Posterior vena cava (tissue), 2 donors: ENCODE measurements at regions not wholly inside any gene's neighbourhood (a gene's known extent, or its start where the extent isn't known, plus 50 kb on each side); places are given as distances from the start of the nearest gene placed in this dataset.

Source experiments
- DNase-seq: peaks from one replicate; pipeline ENCODE4 v3.0.0-alpha.2; 2020; ENCODE audit warnings: low spot score
- intact Hi-C, 2 donors: fragments of 100-400 bp; cut with DNase I; formaldehyde crosslinking; loops; one replicate each; pipeline versions ENCODE4 v1.14.1 to v1.14.2; 2022 to 2023
- donor health status: DM: yes; HTN: yes; CAD: no.
- donor health status: DM: yes; HTN: yes; CAD: no.

DNA sequence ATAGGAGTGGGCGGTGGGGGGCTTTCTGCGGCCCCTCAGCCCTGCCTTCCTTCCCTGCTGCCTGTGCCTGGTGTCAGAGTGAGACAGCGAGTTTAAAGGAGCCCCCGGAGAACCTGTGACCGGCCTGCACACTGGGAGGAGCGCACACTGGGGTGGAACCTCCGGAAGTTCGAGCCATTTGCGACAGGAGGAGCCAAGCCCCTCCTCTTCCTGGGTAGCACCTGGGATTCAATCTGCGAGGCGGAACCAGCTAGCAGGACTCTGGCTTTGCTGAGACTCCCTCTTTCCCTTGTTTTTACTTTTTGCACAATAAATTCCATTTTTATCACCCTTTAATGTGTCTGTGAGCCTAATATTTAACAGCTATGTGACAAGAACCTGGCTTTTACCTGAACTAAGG lies 540.6 kb downstream of the NPHP4 start:
- intact Hi-C loops = no loop called here
- no peak for DNase-seq

DNA sequence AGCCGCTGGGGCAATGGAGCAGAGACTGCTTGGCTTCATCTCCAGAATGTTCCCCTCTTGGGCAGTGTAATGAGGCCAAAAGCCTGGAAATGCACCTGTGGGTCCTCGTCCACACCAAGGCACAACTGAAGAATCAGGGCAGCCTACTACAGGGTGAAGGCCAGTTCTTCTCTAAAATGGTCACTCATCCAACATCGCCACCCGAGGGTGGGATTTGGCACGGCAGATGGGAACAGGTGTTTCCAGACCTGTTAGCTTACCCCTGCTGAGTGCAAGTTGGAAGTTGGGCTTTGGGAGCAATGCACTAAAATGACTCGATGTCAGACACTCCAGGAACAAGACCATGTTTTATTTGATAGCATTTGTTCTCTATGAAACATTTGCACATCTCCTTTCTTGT lies 543.7 kb downstream of the NPHP4 start:
- no peak for DNase-seq
- intact Hi-C loops = no loop called here

DNA sequence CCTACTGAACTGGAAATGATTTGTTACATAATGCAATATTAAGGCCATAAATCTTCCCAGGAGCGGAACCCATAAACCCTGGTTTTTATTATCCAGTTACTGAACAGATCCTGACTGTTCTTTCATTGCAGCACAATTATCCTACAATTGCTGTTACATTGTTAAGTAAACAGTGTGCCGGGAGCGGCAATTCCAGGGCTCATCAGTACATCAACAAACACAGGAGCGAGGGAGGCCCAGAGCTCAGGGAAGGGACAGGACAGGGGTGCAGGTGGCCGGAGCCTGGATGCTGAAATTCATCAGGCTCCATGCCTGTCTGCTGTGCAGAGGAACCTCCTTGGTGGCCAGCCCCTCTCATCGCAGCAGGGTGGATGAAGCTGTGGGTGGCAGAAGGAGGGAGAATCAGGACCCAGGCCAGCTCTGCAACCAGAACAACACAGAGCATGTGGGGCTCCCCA lies 544.7 kb downstream of the NPHP4 start:
- intact Hi-C loops = no loop called here
- no peak for DNase-seq

DNA sequence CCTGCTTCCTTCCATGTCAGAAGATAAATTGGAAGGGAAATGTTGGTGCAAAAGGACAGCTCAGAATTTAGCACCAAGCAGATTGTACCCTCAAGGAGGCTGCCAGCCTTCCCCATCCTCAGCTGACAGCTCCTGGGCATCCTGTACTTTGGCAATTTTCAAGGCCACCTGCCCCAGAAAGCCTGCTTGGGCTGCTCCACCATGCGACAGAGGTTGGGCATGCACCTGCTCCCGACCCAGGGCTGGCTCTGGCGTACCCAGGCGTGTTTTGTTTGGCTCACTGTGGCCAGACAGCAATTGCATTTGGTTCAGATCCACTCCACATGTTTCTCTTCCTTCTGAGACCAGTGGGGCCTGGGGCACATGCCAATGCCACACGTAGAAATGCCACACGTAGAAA lies 547.8 kb downstream of the NPHP4 start:
- intact Hi-C loops = loop anchor here in 1 of 2 donors (5.0 kb wide), 1 partner anchor 83 kb away; no protein-coding TSS in a partner anchor
- DNase-seq = no peak

DNA sequence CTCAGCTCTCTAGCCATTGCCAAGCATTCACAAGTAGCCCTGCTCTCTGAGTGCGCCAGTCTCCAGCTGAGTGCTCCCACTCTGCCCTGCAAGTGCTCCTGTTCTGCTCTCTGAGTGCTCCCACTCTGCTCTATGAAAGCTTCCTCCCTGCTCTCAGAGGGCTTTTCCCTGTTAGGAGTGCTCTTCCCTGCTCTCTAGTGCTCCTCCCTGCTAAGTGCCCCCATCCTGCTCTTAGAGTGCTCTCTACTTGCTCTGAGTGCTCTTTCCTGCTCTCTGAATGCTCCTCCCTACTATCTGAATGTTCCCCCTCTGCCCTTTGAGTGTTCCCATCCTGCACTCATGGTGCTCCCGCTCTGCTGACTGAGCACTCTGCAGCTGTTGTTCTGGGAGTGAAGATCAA lies 555.4 kb downstream of the NPHP4 start:
- intact Hi-C loops = no loop called here
- DNase-seq = no peak

DNA sequence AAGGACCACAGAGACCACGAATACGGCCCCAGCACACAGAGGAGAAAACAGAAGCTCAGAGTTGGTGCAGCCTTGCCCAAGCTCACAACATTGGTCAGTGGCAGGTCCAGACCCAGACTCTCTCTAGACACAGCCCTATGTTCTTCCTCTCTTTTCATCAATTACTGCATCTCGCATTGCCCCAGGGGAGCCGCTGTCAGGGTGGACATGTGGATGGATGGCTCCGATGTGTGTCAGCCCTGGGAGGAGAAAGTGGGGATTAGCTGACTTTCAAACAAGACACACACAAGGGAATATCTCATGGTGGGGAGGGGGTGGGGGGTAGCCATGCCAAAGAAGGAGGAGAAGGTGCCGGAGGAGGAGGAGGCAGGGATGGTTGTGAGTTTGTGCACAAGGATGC lies 556.8 kb downstream of the NPHP4 start:
- intact Hi-C loops = no loop called here
- DNase-seq = no peak

DNA sequence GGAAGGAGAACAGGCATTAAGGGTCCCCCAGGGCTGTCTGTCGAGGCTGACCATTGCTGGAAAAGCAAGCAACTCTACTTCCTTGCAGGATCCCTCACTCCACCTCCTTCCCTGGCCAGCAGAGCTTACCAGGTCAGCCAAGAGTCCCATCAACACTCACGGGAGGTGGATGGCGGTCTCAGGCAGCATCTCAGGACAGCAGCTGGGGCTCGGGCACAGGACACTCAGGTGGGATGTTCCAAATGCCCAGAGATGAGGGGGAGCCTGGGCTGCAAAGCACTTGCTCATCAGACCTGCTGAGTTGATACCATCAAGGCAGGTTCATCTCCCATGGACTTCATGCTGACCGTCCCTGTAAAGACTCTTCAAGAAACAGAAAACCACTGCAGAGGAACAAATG lies 559.8 kb downstream of the NPHP4 start:
- DNase-seq = no peak
- intact Hi-C loops = no loop called here

DNA sequence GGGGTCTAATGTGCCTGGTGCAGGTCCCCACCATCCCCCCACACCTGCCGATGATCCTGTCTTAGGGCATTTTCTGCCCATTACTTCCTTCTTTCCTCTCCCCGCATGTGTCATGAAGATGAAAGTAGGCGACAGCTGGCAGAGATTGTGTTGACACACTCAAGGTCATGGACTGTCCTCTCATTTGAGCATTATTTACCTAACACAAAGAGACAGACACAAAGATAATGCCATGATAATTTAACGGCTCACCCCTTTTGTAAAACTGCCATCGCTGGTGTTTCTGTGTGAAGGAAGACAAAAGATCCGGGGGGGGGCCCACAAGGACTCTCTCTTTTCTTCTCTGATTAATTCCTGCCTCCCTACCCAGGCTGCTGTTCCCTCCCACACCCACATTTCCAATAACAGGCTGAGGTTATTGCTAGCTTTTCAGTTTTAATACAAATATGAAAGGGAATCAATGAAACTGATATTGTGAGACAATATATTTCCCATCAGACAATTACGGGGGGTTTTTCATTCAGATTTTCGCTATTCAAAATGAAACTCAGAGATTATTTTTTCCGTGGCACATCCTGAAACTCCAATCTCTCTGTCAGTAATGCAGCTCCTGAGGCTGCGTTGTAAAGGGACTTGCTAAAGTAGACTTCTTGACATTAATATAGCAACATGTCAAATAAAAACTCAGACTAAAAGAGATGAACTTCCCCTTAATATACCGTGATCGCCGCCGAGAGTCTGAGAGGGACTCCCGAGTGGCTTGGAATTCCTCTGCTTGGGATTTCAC lies 561.1 kb downstream of the NPHP4 start:
- intact Hi-C loops = no loop called here
- no peak for DNase-seq

DNA sequence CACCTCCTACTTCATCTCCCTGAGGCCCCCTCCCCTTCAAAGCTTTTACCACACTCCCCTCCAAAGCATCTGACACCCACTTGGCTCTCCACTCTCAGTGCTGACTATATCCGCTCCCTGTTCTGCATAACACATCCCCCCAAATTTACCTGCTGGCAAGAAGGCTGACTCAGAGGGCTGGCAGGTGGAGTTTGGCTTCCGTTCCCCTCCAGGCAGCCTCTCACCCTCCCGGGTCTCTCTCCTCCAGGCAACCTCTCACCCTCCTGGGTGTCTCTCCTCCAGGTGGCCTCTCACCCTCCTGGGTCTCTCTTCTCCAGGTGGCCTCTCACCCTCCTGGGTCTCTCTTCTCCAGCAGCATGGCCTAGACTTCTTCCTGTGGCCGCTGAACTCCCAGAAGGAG lies 562.1 kb downstream of the NPHP4 start:
- intact Hi-C loops = no loop called here
- no peak for DNase-seq

DNA sequence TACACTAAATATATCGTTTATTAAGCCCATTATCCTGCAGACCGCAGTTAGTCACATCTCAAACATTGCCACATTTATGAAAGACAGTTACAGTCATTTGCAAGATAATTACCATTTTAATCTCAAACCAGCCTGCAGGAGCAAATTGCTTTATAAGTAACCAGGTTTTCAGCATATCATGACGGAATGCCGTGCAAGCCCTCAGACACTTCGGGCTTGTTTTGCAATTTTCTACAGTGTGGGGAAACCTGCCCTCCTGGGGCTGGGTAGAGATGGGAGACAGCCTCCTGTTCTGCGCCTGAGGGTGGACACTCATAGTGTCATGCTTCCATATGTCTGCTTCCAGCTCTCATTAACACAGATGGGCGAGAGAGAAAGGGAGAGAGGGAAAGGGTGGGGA lies 563.9 kb downstream of the NPHP4 start:
- no peak for DNase-seq
- intact Hi-C loops = no loop called here

DNA sequence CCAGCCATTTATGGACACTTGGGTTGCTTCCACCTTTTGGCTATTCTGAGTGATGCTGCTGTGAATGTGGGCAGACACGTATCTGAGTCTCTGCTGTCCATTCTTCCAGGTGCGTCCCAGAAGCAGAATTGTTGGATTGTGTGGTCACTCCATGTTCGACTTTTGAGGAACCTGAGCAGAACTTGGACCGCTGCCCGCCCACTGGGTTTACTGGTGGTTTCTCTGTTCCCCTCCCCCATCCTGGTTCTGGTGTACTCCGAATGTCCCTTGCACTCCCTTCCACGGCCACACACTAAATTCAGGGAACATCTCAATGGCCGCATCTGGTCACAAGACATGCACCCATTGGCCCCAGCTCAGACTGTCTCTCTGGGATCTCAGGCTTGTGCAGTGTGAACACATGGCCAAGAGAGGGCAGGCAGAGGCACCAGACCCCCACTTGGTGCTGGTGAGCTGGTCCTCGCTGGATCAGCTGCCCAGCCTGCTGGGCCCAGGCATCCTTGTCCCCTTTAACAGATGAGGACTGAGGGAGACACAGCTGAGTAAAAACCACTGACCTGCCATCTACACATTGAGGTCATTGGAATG lies 565.1 kb downstream of the NPHP4 start:
- intact Hi-C loops = no loop called here
- no peak for DNase-seq

DNA sequence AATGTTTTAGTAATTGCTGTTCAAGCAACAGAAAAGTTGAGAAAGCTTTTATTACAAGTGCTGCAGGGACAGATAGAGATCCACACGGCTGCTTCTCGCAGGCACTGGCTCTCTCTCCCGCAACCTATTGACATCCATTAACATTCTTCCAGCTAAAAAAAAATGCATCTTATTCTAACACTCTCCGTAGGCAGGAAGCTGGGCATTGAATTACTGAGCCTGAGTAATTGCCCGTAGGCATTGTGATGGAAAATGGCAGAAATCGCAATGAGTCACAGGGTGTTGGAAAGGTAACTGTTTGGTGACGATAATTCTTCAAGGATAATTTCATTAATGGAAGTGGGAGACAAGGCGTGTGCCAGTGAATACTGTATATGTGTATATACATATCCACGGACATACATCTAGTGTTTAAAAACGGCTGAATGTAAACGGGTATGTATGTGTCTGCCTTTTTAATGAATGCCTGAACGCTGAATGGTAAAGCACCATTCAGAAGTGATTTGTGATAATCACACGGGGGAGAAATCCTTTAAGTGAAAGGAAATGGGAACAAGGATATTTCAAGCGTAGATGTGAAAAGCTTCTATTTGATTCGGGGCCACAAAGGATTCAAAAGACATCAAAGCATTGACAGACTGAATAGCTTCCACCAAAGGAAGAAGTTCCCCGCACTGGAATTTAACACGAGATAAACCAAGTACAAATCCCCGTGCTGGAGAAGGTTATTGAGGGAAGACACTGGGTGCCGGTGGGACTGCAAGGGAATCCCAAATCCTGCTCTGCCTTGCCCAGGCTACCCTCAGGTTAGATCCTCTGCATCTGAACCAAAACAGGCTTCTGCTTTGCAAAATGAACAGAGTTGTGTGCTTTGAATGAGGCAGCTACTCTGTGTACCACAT lies 567.2 kb downstream of the NPHP4 start:
- no peak for DNase-seq
- intact Hi-C loops = loop anchor here in 1 of 2 donors (1.0 kb wide), 1 partner anchor 33 kb away; no protein-coding TSS in a partner anchor

DNA sequence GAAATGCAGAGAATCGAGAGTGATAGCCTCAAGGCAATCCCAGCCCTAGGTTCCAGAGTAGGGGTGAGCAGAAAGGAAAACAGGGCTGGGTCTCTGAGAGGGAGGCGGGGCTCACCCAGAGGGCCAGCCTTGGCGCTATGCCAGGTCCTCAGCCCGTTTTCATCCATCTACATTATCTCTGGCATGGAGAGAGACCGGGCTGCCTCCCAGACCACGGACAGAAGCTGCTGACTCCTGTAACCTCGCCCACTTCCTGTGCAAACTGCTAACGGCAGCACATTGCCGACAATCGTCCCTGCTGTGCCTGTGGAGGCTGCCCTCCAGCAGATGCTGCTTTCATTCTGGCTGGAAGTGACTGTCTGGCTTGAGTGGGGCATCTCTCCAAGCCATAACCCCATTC lies 569.1 kb downstream of the NPHP4 start:
- peak; percentile 66 for DNase-seq
- intact Hi-C loops = no loop called here

DNA sequence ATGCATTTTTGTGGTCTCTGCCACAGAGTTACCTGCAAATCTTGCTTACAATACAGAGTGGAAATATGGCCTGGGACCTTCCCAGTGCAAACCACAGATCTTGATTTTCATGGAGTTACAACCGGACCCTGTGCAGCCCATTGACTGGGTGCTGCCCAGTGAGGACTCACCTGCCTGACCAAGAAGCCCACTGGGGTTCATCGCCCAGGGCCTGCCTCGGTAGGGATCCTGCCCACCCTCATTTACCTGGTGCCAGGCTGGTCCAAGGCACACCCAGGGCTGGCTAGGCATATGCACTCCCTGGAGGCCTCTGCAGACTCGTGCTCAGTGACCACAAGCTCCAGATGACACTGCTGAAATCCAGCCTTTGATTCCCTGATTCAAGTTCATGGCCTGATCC lies 572.7 kb downstream of the NPHP4 start:
- peak; percentile 54 for DNase-seq
- intact Hi-C loops = no loop called here

DNA sequence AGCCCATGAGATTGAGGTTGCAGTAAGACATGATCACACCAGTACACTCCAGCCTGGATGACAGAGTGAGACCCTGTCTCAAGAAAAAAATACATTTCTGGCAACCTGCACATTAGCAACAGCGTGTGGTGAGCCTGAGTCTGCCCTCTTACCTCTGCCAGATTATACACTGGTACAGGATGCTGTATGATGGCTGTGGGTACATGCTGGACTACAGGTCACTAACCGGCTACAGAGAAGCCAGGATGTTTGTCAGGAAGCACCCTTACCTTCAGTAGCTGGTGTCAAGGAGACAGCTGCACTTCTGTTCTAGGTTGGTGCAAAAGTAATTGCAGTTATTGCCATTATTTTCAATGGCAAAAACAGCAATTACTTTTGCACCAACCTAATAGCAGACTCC lies 575.7 kb downstream of the NPHP4 start:
- intact Hi-C loops = no loop called here
- DNase-seq = no peak

DNA sequence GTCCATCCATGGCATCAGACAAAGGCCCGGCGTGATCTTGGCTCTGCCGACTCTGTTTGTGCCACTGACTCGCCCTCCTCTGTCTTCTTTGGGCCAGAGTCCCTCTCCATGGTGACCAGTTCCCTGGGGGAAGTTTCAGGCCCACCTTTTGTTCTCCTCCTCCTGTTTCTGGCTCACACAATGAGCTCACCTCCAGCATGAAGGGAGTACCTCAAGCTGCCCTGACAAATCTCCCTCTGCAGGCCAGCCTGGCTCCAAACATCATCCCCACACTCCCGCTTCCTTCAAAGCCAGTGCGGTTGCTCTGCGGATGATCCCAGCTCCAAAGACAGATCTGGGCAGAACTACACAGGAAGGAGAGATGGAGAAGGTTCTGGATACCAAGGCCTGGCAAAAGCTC lies 576.6 kb downstream of the NPHP4 start:
- intact Hi-C loops = no loop called here
- peak; percentile 22 for DNase-seq

DNA sequence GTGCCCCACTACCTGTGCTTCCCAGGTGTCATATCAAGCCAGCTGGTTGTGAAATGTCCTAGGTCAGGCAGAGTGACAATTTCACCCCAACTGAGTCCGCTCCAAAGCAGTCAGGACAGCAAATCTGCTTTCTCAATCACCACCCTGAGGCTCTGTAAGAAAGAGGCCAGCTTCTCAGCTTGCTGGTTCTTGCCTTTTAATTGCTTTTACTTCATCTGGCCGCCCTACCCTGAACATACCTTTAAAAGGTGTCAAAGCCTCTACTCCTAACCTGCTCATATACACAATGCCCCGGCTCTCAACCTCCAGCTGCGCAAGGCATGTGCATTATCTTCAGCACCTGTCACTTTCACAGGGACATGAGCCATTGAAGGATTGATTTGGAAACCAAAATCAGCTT lies 581.6 kb downstream of the NPHP4 start:
- intact Hi-C loops = no loop called here
- DNase-seq = no peak

DNA sequence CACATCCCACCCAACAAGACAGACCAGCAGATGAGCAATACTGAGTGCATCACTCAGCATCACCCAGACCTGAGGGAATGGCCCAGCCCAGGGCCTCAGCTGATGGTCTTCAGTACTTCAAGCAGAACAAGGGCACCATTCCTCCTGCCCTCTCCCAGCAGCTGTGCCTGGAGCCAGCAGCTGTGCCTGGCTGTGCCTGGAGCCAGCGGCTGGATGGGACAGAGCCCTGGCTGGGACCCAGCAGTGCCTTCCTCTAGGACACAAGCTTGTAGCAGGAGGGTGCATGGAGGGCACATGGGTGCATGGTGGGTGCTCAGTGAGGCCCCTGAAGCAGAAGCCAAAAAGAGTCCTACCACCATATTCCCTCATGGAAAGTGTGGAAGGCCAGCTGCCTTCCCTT lies 583.8 kb downstream of the NPHP4 start:
- DNase-seq = no peak

DNA sequence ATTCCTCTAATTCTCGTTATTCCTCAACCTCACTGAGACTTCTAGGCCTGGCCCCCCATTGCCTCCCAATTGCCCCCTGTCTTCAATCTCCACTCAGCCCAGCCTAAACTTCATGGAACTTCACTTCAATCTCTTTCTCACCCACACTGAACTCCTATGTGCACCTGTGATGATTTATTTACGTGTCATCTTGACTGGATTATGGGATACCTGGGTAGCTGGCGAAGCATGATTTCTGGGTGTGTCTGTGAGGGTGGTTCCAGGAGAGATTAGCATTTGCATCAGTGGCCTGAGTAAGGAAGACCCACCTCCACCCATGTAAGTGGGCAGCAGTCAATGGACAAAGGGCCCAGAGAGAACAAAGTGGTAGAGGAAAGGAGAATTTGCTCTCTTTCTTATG lies 587.0 kb downstream of the NPHP4 start:
- DNase-seq = no peak
- intact Hi-C loops = no loop called here

More for the DNA sequence above, 583.8 kb downstream of the NPHP4 start:
- intact Hi-C loops = no loop called here
